OCI-LY7 (cell line): ENCODE measurements at regions not wholly inside any gene's neighbourhood (a gene's known extent, or its start where the extent isn't known, plus 50 kb on each side); places are given as distances from the start of the nearest gene placed in this dataset.

Experiments
- EZH2phosphoT487 ChIP-seq: fragments of 200-600 bp; sonication (generic); IDR thresholded peaks from 2 replicates; pipeline ENCODE4 v1.6.1; 2018; ENCODE audit warnings: low read depth, borderline replicate concordance, mild to moderate bottlenecking, mixed run types, antibody characterized with exemption, low read length, moderate library complexity, mixed read lengths
- TF ChIP-seq, protein P1 (sequence below): fragments of 200-600 bp; sonication (generic); conservative IDR thresholded peaks from 2 replicates; pipeline ENCODE4 v1.5.1; 2014; ENCODE audit warnings: mild to moderate bottlenecking, antibody characterized with exemption, low read length, moderate library complexity, mixed read lengths

DNA sequence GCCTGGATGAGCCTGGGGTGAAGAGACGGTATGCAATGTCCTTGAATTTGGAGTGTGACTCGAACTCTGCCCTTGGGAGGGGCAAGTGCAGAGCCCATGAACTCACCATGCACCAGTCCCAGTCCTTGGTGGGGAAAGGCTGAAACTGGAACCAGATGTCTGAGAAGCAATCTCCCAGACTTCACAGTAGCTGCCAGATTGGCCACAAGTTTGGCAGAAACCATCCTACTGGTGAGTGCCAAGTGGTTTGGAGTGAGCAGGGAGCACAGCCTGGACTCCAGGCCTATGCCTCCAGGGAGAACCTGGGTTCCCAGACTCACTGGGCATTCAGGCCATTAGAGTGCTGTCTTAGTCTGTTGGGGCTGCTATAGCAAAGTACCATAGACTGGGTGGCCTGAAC lies 99.6 kb upstream of the LYZL1 start:
- TF ChIP-seq, protein P1, sequence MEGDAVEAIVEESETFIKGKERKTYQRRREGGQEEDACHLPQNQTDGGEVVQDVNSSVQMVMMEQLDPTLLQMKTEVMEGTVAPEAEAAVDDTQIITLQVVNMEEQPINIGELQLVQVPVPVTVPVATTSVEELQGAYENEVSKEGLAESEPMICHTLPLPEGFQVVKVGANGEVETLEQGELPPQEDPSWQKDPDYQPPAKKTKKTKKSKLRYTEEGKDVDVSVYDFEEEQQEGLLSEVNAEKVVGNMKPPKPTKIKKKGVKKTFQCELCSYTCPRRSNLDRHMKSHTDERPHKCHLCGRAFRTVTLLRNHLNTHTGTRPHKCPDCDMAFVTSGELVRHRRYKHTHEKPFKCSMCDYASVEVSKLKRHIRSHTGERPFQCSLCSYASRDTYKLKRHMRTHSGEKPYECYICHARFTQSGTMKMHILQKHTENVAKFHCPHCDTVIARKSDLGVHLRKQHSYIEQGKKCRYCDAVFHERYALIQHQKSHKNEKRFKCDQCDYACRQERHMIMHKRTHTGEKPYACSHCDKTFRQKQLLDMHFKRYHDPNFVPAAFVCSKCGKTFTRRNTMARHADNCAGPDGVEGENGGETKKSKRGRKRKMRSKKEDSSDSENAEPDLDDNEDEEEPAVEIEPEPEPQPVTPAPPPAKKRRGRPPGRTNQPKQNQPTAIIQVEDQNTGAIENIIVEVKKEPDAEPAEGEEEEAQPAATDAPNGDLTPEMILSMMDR, result no peak
- TF ChIP-seq EZH2phosphoT487, result no peak
